PC-9 (cell line): ENCODE measurements at regions not wholly inside any gene's neighbourhood (a gene's known extent, or its start where the extent isn't known, plus 50 kb on each side); places are given as distances from the start of the nearest gene placed in this dataset.

Experiments
- BruUV-seq: library from RNA; stranded (reverse); fragments of 400-500 nt; replicated peaks from 2 replicates; lab custom pipeline; 2021; lab: Mats Ljungman, UMichigan
- CTCF ChIA-PET: fragments of 300-600 bp; sonication (Branson Sonifier 250); formaldehyde crosslinking; loops from one replicate; lab custom pipeline; 2022; ENCODE audit warnings: antibody characterized with exemption; lab: Charles Lee
- POLR2A ChIA-PET: fragments of 300-600 bp; sonication (Branson Sonifier 250); formaldehyde crosslinking; loops from one replicate; lab custom pipeline; 2022; ENCODE audit warnings: antibody characterized with exemption; ENCODE audit not compliant: unreplicated experiment; lab: Charles Lee
- DNase-seq, 2 experiments: peaks; one replicate each; pipeline versions ENCODE4 v3.0.0 to v3.0.0-alpha.2; 2015 to 2022; ENCODE audit warnings: mixed read lengths in 1 of 2
- H2AFZ ChIP-seq: fragments of 200-600 bp; sonication (generic); 2 replicates; pipeline ENCODE4 v1.8.1; 2017; ENCODE audit warnings: antibody characterized with exemption
- H3F3A ChIP-seq: fragments of 200-600 bp; sonication (generic); 2 replicates; pipeline ENCODE4 v1.8.1; 2017; ENCODE audit warnings: antibody characterized with exemption, mild to moderate bottlenecking, low read depth; ENCODE audit not compliant: insufficient read depth
- H3K27ac ChIP-seq: fragments of 200-600 bp; sonication (generic); 2 replicates; pipeline ENCODE4 v1.6.1; 2016; ENCODE audit warnings: mixed run types
- H3K27me3 ChIP-seq: fragments of 200-600 bp; sonication (generic); 2 replicates; pipeline ENCODE4 v1.6.1; 2016; ENCODE audit warnings: low read depth, mixed run types; ENCODE audit not compliant: insufficient read depth
- H3K36me3 ChIP-seq: fragments of 200-600 bp; sonication (generic); 2 replicates; pipeline ENCODE4 v1.6.1; 2016; ENCODE audit warnings: low read depth, mixed run types
- H3K4me1 ChIP-seq: fragments of 200-600 bp; sonication (generic); replicated peaks from 2 replicates; pipeline ENCODE4 v1.6.1; 2016; ENCODE audit warnings: mixed run types; ENCODE audit not compliant: insufficient read depth
- H3K4me2 ChIP-seq: fragments of 200-600 bp; sonication (generic); 2 replicates; pipeline ENCODE4 v1.6.1; 2017; ENCODE audit warnings: mixed run types
- H3K4me3 ChIP-seq: fragments of 200-600 bp; sonication (generic); 2 replicates; pipeline ENCODE4 v1.6.1; 2016; ENCODE audit warnings: mixed run types
- H3K79me2 ChIP-seq: fragments of 200-600 bp; sonication (generic); 2 replicates; pipeline ENCODE4 v1.6.1; 2017; ENCODE audit warnings: low read depth, mixed run types
- H3K9me2 ChIP-seq: fragments of 200-600 bp; sonication (generic); 2 replicates; pipeline ENCODE4 v1.8.1; 2017; ENCODE audit warnings: mild to moderate bottlenecking; ENCODE audit not compliant: insufficient read depth
- H3K9me3 ChIP-seq: fragments of 200-600 bp; sonication (generic); 2 replicates; pipeline ENCODE4 v1.8.1; 2016; ENCODE audit warnings: low read depth; ENCODE audit not compliant: insufficient read depth
- H4K20me1 ChIP-seq: fragments of 200-600 bp; sonication (generic); 2 replicates; pipeline ENCODE4 v1.8.1; 2017; ENCODE audit not compliant: insufficient read depth
- CTCF ChIP-seq: fragments of 200-600 bp; sonication (generic); conservative IDR thresholded peaks from 2 replicates; pipeline ENCODE4 v1.6.1; 2017; ENCODE audit warnings: mixed run types, antibody characterized with exemption, mild to moderate bottlenecking, moderate library complexity
- EZH2 ChIP-seq: fragments of 200-600 bp; sonication (generic); IDR thresholded peaks from 2 replicates; pipeline ENCODE4 v1.8.0; 2017; ENCODE audit warnings: antibody characterized with exemption, low read depth
- intact Hi-C: fragments of 100-400 bp; cut with micrococcal nuclease; formaldehyde crosslinking; loops from one replicate; pipeline ENCODE4 v1.10.0; 2022; ENCODE audit not compliant: unreplicated experiment

- no TSS peak for BruUV-seq
- no peaks in the 10 kb centered on the region for H3F3A ChIP-seq
- H3K79me2 ChIP-seq = no peaks in the 10 kb centered on the region
- no peak overlapping the region for H3K27ac ChIP-seq
- H3K27me3 ChIP-seq = no peaks in the 10 kb centered on the region
- no peaks in the 10 kb centered on the region for H3K9me2 ChIP-seq
- H3K4me2 ChIP-seq = no peak overlapping the region
- no peak for TF ChIP-seq CTCF
- no peak for TF ChIP-seq EZH2
- POLR2A ChIA-PET = no interaction called here
- no peak overlapping the region for H3K4me3 ChIP-seq
- no peaks in the 10 kb centered on the region for H3K4me1 ChIP-seq
- H4K20me1 ChIP-seq = no peaks in the 10 kb centered on the region
- no peak overlapping the region for H2AFZ ChIP-seq
- H3K9me3 ChIP-seq = no peaks in the 10 kb centered on the region
- CTCF ChIA-PET = no interaction called here
- no peak for DNase-seq
- H3K36me3 ChIP-seq = no peaks in the 10 kb centered on the region
- intact Hi-C loops = no loop called here
Observed at GRCh38 chr21:27429710-27430341, 462.9 kb upstream of the ADAMTS5 start.

GRCh38 chr21:27426196-27426595, 459.3 kb upstream of the ADAMTS5 start:
- Histone ChIP-seq H3K4me1 (no peaks in the 10 kb centered on the region), H2AFZ (no peak overlapping the region), H3K79me2 (no peaks in the 10 kb centered on the region), H3K4me2 (no peak overlapping the region), H3K4me3 (no peak overlapping the region), H3K27me3 (no peaks in the 10 kb centered on the region), H3K9me3 (no peaks in the 10 kb centered on the region), H3K27ac (no peak overlapping the region), H3K9me2 (no peaks in the 10 kb centered on the region), H3F3A (no peaks in the 10 kb centered on the region), H4K20me1 (no peaks in the 10 kb centered on the region), H3K36me3 (no peaks in the 10 kb centered on the region)
- TF ChIP-seq CTCF (no peak), EZH2 (no peak)
- intact Hi-C loops = no loop called here
- POLR2A ChIA-PET = no interaction called here
- DNase-seq = no peak
- CTCF ChIA-PET = no interaction called here
- BruUV-seq = no TSS peak

GRCh38 chr21:27425574-27425973, 458.7 kb upstream of the ADAMTS5 start:
- H3F3A ChIP-seq = no peaks in the 10 kb centered on the region
- POLR2A ChIA-PET = interaction anchor here (0.6 kb wide), 1 partner anchor 8 kb away, joined by 3 read pairs; no protein-coding TSS in a partner anchor
- H3K27ac ChIP-seq = no peak overlapping the region
- intact Hi-C loops = no loop called here
- no peak for TF ChIP-seq CTCF
- TF ChIP-seq EZH2 = no peak
- no peaks in the 10 kb centered on the region for H3K36me3 ChIP-seq
- H2AFZ ChIP-seq = no peak overlapping the region
- BruUV-seq = no TSS peak
- H4K20me1 ChIP-seq = no peaks in the 10 kb centered on the region
- H3K4me1 ChIP-seq = no peaks in the 10 kb centered on the region
- H3K9me2 ChIP-seq = no peaks in the 10 kb centered on the region
- no peak for DNase-seq
- no peaks in the 10 kb centered on the region for H3K27me3 ChIP-seq
- no peaks in the 10 kb centered on the region for H3K79me2 ChIP-seq
- no peaks in the 10 kb centered on the region for H3K9me3 ChIP-seq
- H3K4me3 ChIP-seq = no peak overlapping the region
- H3K4me2 ChIP-seq = no peak overlapping the region
- CTCF ChIA-PET = no interaction called here
